ENCODE measurements at regions not wholly inside any gene's neighbourhood (a gene's known extent, or its start where the extent isn't known, plus 50 kb on each side); places are given as distances from the start of the nearest gene placed in this dataset.

- ChIA-PET POLR2A (no interaction called here), CTCF (ENCODE audit: low intra/inter-chr PET ratio, low total read pairs) (no interaction called here)
- H3K79me2 ChIP-seq (ENCODE audit: insufficient read depth, low read length) = no peaks in the 10 kb centered on the region
- no peak overlapping the region for H3K27ac ChIP-seq (ENCODE audit: extremely low read length, insufficient read depth, low read length)
- in situ Hi-C loops (cut with HindIII; ENCODE audit: extremely low pct_ligation_motif_present, low pct_unique_long_range_greater_than_20kb) = no loop called here
- no peaks in the 10 kb centered on the region for H3K27me3 ChIP-seq (ENCODE audit: control insufficient read depth in 1 of 2, insufficient read depth in 2 of 2, low read length in 2 of 2)
- no peak overlapping the region for H3K9ac ChIP-seq (ENCODE audit: insufficient read depth, low read depth, low read length)
- 0% methylated on average over 5 of the region's 5 CpGs for WGBS (ENCODE audit: low lambda C conversion rate)
- intact Hi-C loops (cut with micrococcal nuclease; ENCODE audit: unreplicated experiment) = no loop called here
- no peaks in the 10 kb centered on the region for H3K36me3 ChIP-seq (replicated peaks in 1 of 2; ENCODE audit: control insufficient read depth in 1 of 2, insufficient read depth in 2 of 2, low read length in 2 of 2)
- ATAC-seq (no peak), FAIRE-seq (no peak), DNase-seq (ENCODE audit: low spot score) (no peak)
- no peaks in the 10 kb centered on the region for H3K4me1 ChIP-seq (ENCODE audit: insufficient read depth, low read length)
- H3K9me3 ChIP-seq (ENCODE audit: low read length) = peaks cover 14% of the 10 kb centered on the region
- no TSS peak for BruUV-seq (replicated peaks)
- no peaks in the 10 kb centered on the region for H4K20me1 ChIP-seq (ENCODE audit: insufficient read depth, low read length)
- no peak overlapping the region for H3K4me3 ChIP-seq (replicated peaks in 1 of 3; ENCODE audit: insufficient read depth in 1 of 3, low read depth in 2 of 3, low read length in 3 of 3)
- no peak overlapping the region for H3K4me2 ChIP-seq (ENCODE audit: low read depth, low read length)
- TF ChIP-seq PCBP2 (optimal IDR thresholded peaks at IDR 0.05; ENCODE audit: low read depth, low read length, poor library complexity, severe bottlenecking) (peak; percentile 85), MIXL1 (CRISPR knock-in tag; IDR thresholded peaks at IDR 0.05) (no peak)
- no peak overlapping the region for H2AFZ ChIP-seq (ENCODE audit: low read length)
Observed at GRCh38 chr14:98666545-98666944, 605.5 kb downstream of the BCL11B start.

- no peak overlapping the region for H3K4me2 ChIP-seq (ENCODE audit: low read depth, low read length)
- H4K20me1 ChIP-seq (ENCODE audit: insufficient read depth, low read length) = no peaks in the 10 kb centered on the region
- no peaks in the 10 kb centered on the region for H3K36me3 ChIP-seq (replicated peaks in 1 of 2; ENCODE audit: control insufficient read depth in 1 of 2, insufficient read depth in 2 of 2, low read length in 2 of 2)
- no TSS peak for BruUV-seq (replicated peaks)
- H2AFZ ChIP-seq (ENCODE audit: low read length) = no peak overlapping the region
- POLR2A ChIA-PET = no interaction called here
- ATAC-seq (no peak), FAIRE-seq (no peak), DNase-seq (ENCODE audit: low spot score) (no peak)
- CTCF ChIA-PET (ENCODE audit: low intra/inter-chr PET ratio, low total read pairs) = no interaction called here
- intact Hi-C loops (cut with micrococcal nuclease; ENCODE audit: unreplicated experiment) = no loop called here
- H3K79me2 ChIP-seq (ENCODE audit: insufficient read depth, low read length) = no peaks in the 10 kb centered on the region
- no peak overlapping the region for H3K27ac ChIP-seq (ENCODE audit: extremely low read length, insufficient read depth, low read length)
- H3K4me1 ChIP-seq (ENCODE audit: insufficient read depth, low read length) = no peaks in the 10 kb centered on the region
- 0% methylated on average over 3 of the region's 3 CpGs for WGBS (ENCODE audit: low lambda C conversion rate)
- H3K4me3 ChIP-seq (replicated peaks in 1 of 3; ENCODE audit: insufficient read depth in 1 of 3, low read depth in 2 of 3, low read length in 3 of 3) = no peak overlapping the region
- H3K9ac ChIP-seq (ENCODE audit: insufficient read depth, low read depth, low read length) = no peak overlapping the region
- H3K9me3 ChIP-seq (ENCODE audit: low read length) = peaks cover 52% of the 10 kb centered on the region
- in situ Hi-C loops (cut with HindIII; ENCODE audit: extremely low pct_ligation_motif_present, low pct_unique_long_range_greater_than_20kb) = no loop called here
- H3K27me3 ChIP-seq (ENCODE audit: control insufficient read depth in 1 of 2, insufficient read depth in 2 of 2, low read length in 2 of 2) = no peaks in the 10 kb centered on the region
- TF ChIP-seq AFF4 (CRISPR knock-in tag; IDR thresholded peaks at IDR 0.05) (no peak), ZNF557 (CRISPR knock-in tag; IDR thresholded peaks at IDR 0.05) (no peak), NCOA2 (CRISPR knock-in tag; IDR thresholded peaks at IDR 0.05) (no peak), NAIF1 (CRISPR knock-in tag; IDR thresholded peaks at IDR 0.05; ENCODE audit: borderline replicate concordance) (no peak), REXO4 (CRISPR knock-in tag; IDR thresholded peaks at IDR 0.05; ENCODE audit: borderline replicate concordance) (no peak), ZBTB44 (CRISPR knock-in tag; IDR thresholded peaks at IDR 0.05) (no peak), ZFP91 (CRISPR knock-in tag; IDR thresholded peaks at IDR 0.05; ENCODE audit: borderline replicate concordance) (no peak), HMG20A (CRISPR knock-in tag; IDR thresholded peaks at IDR 0.05; ENCODE audit: borderline replicate concordance) (no peak)
Observed at GRCh38 chr14:98682033-98682432, 590.0 kb downstream of the BCL11B start.

All from HepG2 (cell line).